ENCODE measurements at regions not wholly inside any gene's neighbourhood (a gene's known extent, or its start where the extent isn't known, plus 50 kb on each side); places are given as distances from the start of the nearest gene placed in this dataset.

DNA sequence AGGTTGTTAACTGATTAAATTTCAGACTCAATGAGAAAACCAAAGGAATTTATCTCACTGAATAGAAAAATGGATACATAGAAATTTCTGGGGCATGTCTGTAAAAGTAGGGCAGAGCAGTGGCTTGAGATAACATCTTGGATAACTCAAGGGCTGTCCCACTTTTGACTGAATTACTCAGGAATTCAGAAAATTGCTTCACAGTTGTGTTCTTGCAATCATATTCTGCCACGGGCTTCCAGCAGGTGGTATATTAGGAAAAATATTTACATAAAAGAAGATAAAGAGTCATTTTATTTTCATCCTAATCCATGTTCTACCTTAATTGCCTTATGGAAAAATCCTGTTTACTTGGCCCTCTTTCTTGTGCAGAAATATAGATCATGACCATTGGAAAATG is 156.4 kb upstream of the AKIRIN2 start:
- Histone ChIP-seq H3K9me3 (ENCODE audit: low read length) (no peaks in the 10 kb centered on the region), H2AFZ (ENCODE audit: low read length) (no peak overlapping the region; the same call in 1 of the 2 replicates), H3K4me1 (ENCODE audit: low read length) (peaks cover 8% of the 10 kb centered on the region), H3K4me3 (ENCODE audit: low read length) (no peak overlapping the region), H3K27ac (ENCODE audit: low read length) (no peak overlapping the region), H4K20me1 (ENCODE audit: insufficient read depth, low read depth, low read length) (no peaks in the 10 kb centered on the region), H3K4me2 (ENCODE audit: low read depth, low read length, poor library complexity, severe bottlenecking) (no peak overlapping the region), H3K27me3 (ENCODE audit: low read length) (no peaks in the 10 kb centered on the region), H3K9ac (ENCODE audit: low read length) (no peak overlapping the region), H3K9me2 (replicated peaks; ENCODE audit: insufficient read depth, low read length) (no peaks in the 10 kb centered on the region), H3K36me3 (ENCODE audit: insufficient read depth, low read length) (no peaks in the 10 kb centered on the region), H3K79me2 (ENCODE audit: low read length) (no peaks in the 10 kb centered on the region)
- DNase-seq = no peak

DNA sequence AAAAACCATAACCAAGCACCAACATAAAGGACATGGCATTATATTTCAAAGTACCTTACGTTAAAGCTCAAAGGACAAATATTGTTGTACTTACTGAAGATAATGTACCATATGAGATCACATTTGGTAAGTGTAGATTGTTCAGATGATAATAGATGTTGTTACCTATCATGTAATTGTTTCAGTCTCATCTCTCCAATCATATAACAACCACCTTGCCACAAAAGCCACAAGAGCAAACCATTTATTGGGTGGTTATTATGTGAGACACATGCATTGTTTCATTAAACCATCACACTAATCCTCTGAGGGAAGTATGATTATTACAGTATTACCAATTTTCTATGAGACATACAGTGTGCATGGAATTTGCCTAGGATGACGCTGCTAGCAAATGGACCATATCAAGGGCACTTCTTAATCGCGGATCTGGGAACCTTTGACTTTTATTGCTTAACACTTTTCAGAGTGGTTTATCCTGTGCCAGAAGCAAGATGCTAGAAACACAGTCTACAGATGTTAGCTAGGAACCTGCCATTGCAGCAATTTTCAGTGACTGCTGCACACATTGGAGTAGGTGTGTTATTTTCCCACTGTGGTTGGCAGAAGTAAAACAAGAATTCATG is 149.8 kb upstream of the AKIRIN2 start:
- H3K36me3 ChIP-seq (ENCODE audit: insufficient read depth, low read length) = no peaks in the 10 kb centered on the region

DNA sequence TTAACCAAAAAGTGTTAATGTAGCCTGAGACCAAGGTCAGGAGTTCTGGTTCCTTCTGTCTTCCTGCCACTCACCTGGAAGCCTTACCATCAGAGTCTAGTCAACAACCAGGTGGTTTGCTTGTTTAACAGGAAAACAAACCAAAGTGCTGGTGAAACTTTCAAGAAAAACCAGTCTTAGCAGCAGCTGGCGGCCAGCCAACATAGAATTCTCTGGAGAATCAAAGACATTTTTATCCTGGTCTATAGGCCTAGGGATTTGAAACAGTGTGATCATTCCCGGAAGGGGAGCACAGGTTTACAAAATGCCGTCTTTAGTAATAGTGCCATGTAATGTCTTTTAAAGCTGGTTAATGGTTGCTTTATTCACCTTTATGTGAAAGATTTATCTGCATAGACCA is 146.6 kb upstream of the AKIRIN2 start:
- Histone ChIP-seq H3K9me3 (ENCODE audit: low read length) (no peaks in the 10 kb centered on the region), H3K9ac (ENCODE audit: low read length) (no peak overlapping the region), H2AFZ (ENCODE audit: low read length) (no peak overlapping the region), H3K9me2 (replicated peaks; ENCODE audit: insufficient read depth, low read length) (no peaks in the 10 kb centered on the region), H4K20me1 (ENCODE audit: insufficient read depth, low read depth, low read length) (no peaks in the 10 kb centered on the region), H3K36me3 (ENCODE audit: insufficient read depth, low read length) (no peaks in the 10 kb centered on the region), H3K4me2 (ENCODE audit: low read depth, low read length, poor library complexity, severe bottlenecking) (no peak overlapping the region), H3K27me3 (ENCODE audit: low read length) (no peaks in the 10 kb centered on the region), H3K4me1 (ENCODE audit: low read length) (peaks cover 7% of the 10 kb centered on the region; the same call in 1 of the 2 replicates), H3K4me3 (ENCODE audit: low read length) (no peak overlapping the region), H3K27ac (ENCODE audit: low read length) (no peak overlapping the region), H3K79me2 (ENCODE audit: low read length) (no peaks in the 10 kb centered on the region)
- DNase-seq = no peak

More for the DNA sequence above, 149.8 kb upstream of the AKIRIN2 start:
- DNase-seq = no peak
- Histone ChIP-seq H3K9ac (ENCODE audit: low read length) (no peak overlapping the region), H3K27ac (ENCODE audit: low read length) (no peak overlapping the region), H3K4me1 (ENCODE audit: low read length) (peaks cover 9% of the 10 kb centered on the region; the same call in 1 of the 2 replicates), H2AFZ (ENCODE audit: low read length) (no peak overlapping the region), H3K4me3 (ENCODE audit: low read length) (no peak overlapping the region), H3K9me2 (replicated peaks; ENCODE audit: insufficient read depth, low read length) (no peaks in the 10 kb centered on the region), H3K9me3 (ENCODE audit: low read length) (no peaks in the 10 kb centered on the region), H3K79me2 (ENCODE audit: low read length) (no peaks in the 10 kb centered on the region), H4K20me1 (ENCODE audit: insufficient read depth, low read depth, low read length) (no peaks in the 10 kb centered on the region), H3K27me3 (ENCODE audit: low read length) (no peaks in the 10 kb centered on the region), H3K4me2 (ENCODE audit: low read depth, low read length, poor library complexity, severe bottlenecking) (no peak overlapping the region)

DNA sequence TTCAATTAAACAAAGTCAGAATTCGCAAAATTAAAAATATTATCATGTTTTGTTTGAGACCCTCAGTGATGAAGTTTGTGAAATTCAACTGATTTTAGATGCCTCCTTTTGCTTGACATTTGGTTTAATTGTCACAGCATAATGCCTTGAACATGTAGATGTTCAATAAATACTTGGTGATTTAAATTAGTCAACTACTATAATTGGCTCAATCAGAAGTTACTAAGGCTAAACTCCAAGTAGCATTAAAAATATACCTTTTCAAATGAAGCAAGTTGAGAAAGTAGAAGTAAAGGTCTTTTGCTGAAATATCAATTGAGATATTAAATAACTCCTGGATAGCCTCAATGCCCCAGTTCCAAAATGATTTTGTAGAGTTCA is 145.8 kb upstream of the AKIRIN2 start:
- no peak overlapping the region for H3K4me3 ChIP-seq (ENCODE audit: low read length)
- H3K9me3 ChIP-seq (ENCODE audit: low read length) = no peaks in the 10 kb centered on the region
- H3K79me2 ChIP-seq (ENCODE audit: low read length) = no peaks in the 10 kb centered on the region
- H3K4me2 ChIP-seq (ENCODE audit: low read depth, low read length, poor library complexity, severe bottlenecking) = no peak overlapping the region
- H3K36me3 ChIP-seq (ENCODE audit: insufficient read depth, low read length) = no peaks in the 10 kb centered on the region
- H2AFZ ChIP-seq (ENCODE audit: low read length) = no peak overlapping the region
- H3K27ac ChIP-seq (ENCODE audit: low read length) = no peak overlapping the region
- peaks cover 7% of the 10 kb centered on the region; the same call in 1 of the 2 replicates for H3K4me1 ChIP-seq (ENCODE audit: low read length)
- no peak for DNase-seq
- no peaks in the 10 kb centered on the region for H4K20me1 ChIP-seq (ENCODE audit: insufficient read depth, low read depth, low read length)
- H3K9ac ChIP-seq (ENCODE audit: low read length) = no peak overlapping the region
- no peaks in the 10 kb centered on the region for H3K9me2 ChIP-seq (replicated peaks; ENCODE audit: insufficient read depth, low read length)
- no peaks in the 10 kb centered on the region for H3K27me3 ChIP-seq (ENCODE audit: low read length)

DNA sequence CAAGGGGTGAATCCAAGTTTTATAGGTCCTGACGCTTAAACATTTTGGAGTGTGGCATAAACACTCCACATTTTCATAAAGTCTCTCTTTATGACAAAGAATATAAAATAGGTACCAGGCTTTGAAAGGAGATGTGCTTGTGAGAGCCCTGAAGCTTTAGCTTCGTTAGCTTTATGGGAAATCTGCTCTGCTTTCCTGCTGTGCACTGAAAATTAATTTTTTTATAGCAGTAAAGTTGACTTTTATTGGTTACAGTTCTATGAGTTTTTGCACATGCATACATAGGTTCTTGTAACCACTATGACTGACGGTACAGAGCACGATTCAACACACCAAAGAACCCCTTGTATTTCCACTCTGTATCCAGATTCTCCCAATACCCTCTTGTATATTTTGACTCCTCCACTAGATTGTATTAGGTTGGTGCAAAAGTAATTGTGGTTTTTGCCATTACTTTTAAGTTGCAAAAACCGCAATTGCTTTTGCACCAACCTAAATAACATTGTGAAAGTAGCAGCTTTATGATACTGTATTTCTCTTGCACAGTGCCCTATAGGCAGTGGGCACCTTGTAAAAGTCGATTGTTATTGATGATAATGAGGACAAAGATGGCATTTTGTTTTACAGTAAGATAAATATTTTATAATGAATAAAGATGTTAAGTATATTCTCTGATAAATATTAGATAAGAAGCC is 145.2 kb upstream of the AKIRIN2 start:
- no peak overlapping the region for H2AFZ ChIP-seq (ENCODE audit: low read length)
- H3K79me2 ChIP-seq (ENCODE audit: low read length) = no peaks in the 10 kb centered on the region
- H4K20me1 ChIP-seq (ENCODE audit: insufficient read depth, low read depth, low read length) = no peaks in the 10 kb centered on the region
- DNase-seq = no peak
- H3K4me1 ChIP-seq (ENCODE audit: low read length) = peaks cover 7% of the 10 kb centered on the region; the same call in 1 of the 2 replicates
- H3K9me2 ChIP-seq (replicated peaks; ENCODE audit: insufficient read depth, low read length) = no peaks in the 10 kb centered on the region
- no peaks in the 10 kb centered on the region for H3K9me3 ChIP-seq (ENCODE audit: low read length)
- H3K9ac ChIP-seq (ENCODE audit: low read length) = no peak overlapping the region
- H3K27ac ChIP-seq (ENCODE audit: low read length) = no peak overlapping the region
- no peaks in the 10 kb centered on the region for H3K36me3 ChIP-seq (ENCODE audit: insufficient read depth, low read length)
- H3K27me3 ChIP-seq (ENCODE audit: low read length) = no peaks in the 10 kb centered on the region
- H3K4me3 ChIP-seq (ENCODE audit: low read length) = no peak overlapping the region
- no peak overlapping the region for H3K4me2 ChIP-seq (ENCODE audit: low read depth, low read length, poor library complexity, severe bottlenecking)

DNA sequence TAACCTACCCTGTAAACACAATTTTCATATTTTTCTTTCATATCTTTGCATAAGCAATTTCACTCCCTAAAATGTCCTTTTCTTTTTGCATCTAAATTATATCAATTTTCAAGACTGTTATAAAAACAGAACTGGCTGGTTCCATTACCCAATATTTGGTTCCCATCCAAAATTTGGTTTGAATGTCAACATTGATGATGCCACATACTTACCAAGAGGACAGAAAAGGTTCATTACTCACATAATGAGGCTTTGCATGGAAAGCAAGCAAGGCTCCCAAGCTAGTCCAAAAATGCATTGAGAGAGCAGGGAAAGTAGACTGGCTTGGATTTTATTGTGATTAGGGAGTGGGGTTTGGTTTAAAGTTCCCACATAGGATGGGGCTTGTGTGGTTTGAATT is 144.4 kb upstream of the AKIRIN2 start:
- Histone ChIP-seq H3K4me3 (ENCODE audit: low read length) (no peak overlapping the region), H3K36me3 (ENCODE audit: insufficient read depth, low read length) (no peaks in the 10 kb centered on the region), H2AFZ (ENCODE audit: low read length) (no peak overlapping the region), H3K9me3 (ENCODE audit: low read length) (no peaks in the 10 kb centered on the region), H3K4me1 (ENCODE audit: low read length) (peaks cover 7% of the 10 kb centered on the region; the same call in 1 of the 2 replicates), H3K27me3 (ENCODE audit: low read length) (no peaks in the 10 kb centered on the region), H3K9me2 (replicated peaks; ENCODE audit: insufficient read depth, low read length) (no peaks in the 10 kb centered on the region), H3K79me2 (ENCODE audit: low read length) (no peaks in the 10 kb centered on the region), H4K20me1 (ENCODE audit: insufficient read depth, low read depth, low read length) (no peaks in the 10 kb centered on the region), H3K27ac (ENCODE audit: low read length) (no peak overlapping the region), H3K4me2 (ENCODE audit: low read depth, low read length, poor library complexity, severe bottlenecking) (no peak overlapping the region), H3K9ac (ENCODE audit: low read length) (no peak overlapping the region)
- DNase-seq = no peak

DNA sequence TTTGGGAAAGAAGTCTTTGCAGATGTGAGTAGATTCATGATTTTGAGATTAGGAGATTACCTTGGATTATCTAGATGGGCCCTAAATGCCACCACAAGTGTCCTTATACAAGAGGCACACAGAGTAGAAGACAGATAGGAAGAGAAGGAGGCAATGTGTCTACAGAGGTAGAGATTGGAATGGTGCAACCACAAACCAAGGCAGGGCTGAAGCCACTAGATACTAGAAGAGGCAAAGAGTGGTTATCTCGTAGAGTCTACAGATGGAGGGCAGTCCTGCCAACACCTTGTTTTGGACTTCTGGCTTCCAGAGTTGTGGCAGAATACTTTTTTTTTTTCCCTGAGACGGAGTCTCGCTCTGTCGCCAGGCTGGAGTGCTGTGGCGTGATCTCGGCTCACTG is 138.3 kb upstream of the AKIRIN2 start:
- Histone ChIP-seq H3K9me3 (ENCODE audit: low read length) (no peaks in the 10 kb centered on the region), H2AFZ (ENCODE audit: low read length) (no peak overlapping the region), H3K27ac (ENCODE audit: low read length) (no peak overlapping the region), H4K20me1 (ENCODE audit: insufficient read depth, low read depth, low read length) (no peaks in the 10 kb centered on the region), H3K4me3 (ENCODE audit: low read length) (no peak overlapping the region), H3K9me2 (replicated peaks; ENCODE audit: insufficient read depth, low read length) (no peaks in the 10 kb centered on the region), H3K9ac (ENCODE audit: low read length) (no peak overlapping the region), H3K79me2 (ENCODE audit: low read length) (no peaks in the 10 kb centered on the region), H3K4me2 (ENCODE audit: low read depth, low read length, poor library complexity, severe bottlenecking) (no peak overlapping the region), H3K36me3 (ENCODE audit: insufficient read depth, low read length) (no peaks in the 10 kb centered on the region; the same call in 1 of the 2 replicates), H3K27me3 (ENCODE audit: low read length) (no peaks in the 10 kb centered on the region), H3K4me1 (ENCODE audit: low read length) (no peaks in the 10 kb centered on the region; the same call in 1 of the 2 replicates)
- DNase-seq = no peak

DNA sequence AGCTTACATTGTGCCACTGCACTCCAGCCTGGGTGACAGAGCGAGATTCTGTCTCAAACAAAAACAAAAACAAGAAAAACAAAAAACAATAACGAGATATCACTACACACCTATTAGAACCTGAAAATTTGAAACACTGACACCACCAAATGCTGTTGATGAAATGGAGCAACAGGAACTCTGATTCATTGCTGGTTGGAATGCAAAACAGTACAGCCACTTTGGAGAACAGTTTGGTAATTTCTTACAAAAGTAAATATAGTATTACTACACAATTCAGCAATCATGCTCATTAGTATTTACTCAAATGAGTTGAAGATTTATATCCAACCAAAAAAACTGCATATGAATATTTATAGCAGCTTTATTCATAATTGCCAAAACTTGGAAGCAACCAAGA is 135.8 kb upstream of the AKIRIN2 start:
- H2AFZ ChIP-seq (ENCODE audit: low read length) = no peak overlapping the region
- no peak overlapping the region for H3K9ac ChIP-seq (ENCODE audit: low read length)
- no peak for DNase-seq
- H3K4me1 ChIP-seq (ENCODE audit: low read length) = peaks cover under 1% of the 10 kb centered on the region
- H4K20me1 ChIP-seq (ENCODE audit: insufficient read depth, low read depth, low read length) = no peaks in the 10 kb centered on the region
- H3K9me2 ChIP-seq (replicated peaks; ENCODE audit: insufficient read depth, low read length) = no peaks in the 10 kb centered on the region
- H3K4me2 ChIP-seq (ENCODE audit: low read depth, low read length, poor library complexity, severe bottlenecking) = no peak overlapping the region
- H3K79me2 ChIP-seq (ENCODE audit: low read length) = no peaks in the 10 kb centered on the region
- H3K27me3 ChIP-seq (ENCODE audit: low read length) = no peaks in the 10 kb centered on the region
- no peak overlapping the region for H3K4me3 ChIP-seq (ENCODE audit: low read length)
- no peaks in the 10 kb centered on the region; the same call in 1 of the 2 replicates for H3K36me3 ChIP-seq (ENCODE audit: insufficient read depth, low read length)
- no peaks in the 10 kb centered on the region for H3K9me3 ChIP-seq (ENCODE audit: low read length)
- no peak overlapping the region for H3K27ac ChIP-seq (ENCODE audit: low read length)
